Mucosa of descending colon (tissue), 3 donors: ENCODE measurements at regions not wholly inside any gene's neighbourhood (a gene's known extent, or its start where the extent isn't known, plus 50 kb on each side); places are given as distances from the start of the nearest gene placed in this dataset.

ENCODE experiments used
- ATAC-seq: fragments of 200-7000 bp; cut with Tn5 transposase; one replicate; pipeline ENCODE4 v1.9.1; 2020; ENCODE audit warnings: mild to moderate bottlenecking, moderate library complexity
- DNase-seq, 3 donors: peaks; one replicate each; pipeline ENCODE4 v3.0.0-alpha.2; 2020
- H3K36me3 ChIP-seq: fragments of 200-600 bp; one replicate; pipeline ENCODE4 v1.8.0; 2021; ENCODE audit warnings: low read depth, mild to moderate bottlenecking
- H3K4me1 ChIP-seq: fragments of 200-600 bp; one replicate; pipeline ENCODE4 v1.8.0; 2021; ENCODE audit warnings: low read depth, mild to moderate bottlenecking
- H3K4me3 ChIP-seq: fragments of 200-600 bp; one replicate; pipeline ENCODE4 v1.8.0; 2021; ENCODE audit warnings: mild to moderate bottlenecking
- H3K9me3 ChIP-seq: fragments of 200-600 bp; one replicate; pipeline ENCODE4 v1.8.0; 2021; ENCODE audit warnings: mild to moderate bottlenecking
- intact Hi-C, 2 donors: fragments of 100-400 bp; cut with DNase I in 1 of 2; cut with micrococcal nuclease in 1 of 2; formaldehyde crosslinking; loops; one replicate each; pipeline versions ENCODE4 v1.11.0 to v1.11.1; 2022; cut with DNase I, micrococcal nuclease
- TF ChIP-seq, protein P1 (sequence below): fragments of 200-600 bp; IDR thresholded peaks from one replicate; pipeline ENCODE4 v1.8.0; 2022; ENCODE audit warnings: antibody characterized with exemption, mild to moderate bottlenecking
- donor health status: DM: no; HTN: no; CAD: no; lungs with moderate emphysema.
- donor health status: DM: no; HTN: no; CAD: no.
- donor health status: DM: no; HTN: yes; CAD: no.

GRCh38 chr11:45507916-45508315, 157.5 kb downstream of the CHST1 start:
- intact Hi-C loops: no loop called here
- TF ChIP-seq, protein P1, sequence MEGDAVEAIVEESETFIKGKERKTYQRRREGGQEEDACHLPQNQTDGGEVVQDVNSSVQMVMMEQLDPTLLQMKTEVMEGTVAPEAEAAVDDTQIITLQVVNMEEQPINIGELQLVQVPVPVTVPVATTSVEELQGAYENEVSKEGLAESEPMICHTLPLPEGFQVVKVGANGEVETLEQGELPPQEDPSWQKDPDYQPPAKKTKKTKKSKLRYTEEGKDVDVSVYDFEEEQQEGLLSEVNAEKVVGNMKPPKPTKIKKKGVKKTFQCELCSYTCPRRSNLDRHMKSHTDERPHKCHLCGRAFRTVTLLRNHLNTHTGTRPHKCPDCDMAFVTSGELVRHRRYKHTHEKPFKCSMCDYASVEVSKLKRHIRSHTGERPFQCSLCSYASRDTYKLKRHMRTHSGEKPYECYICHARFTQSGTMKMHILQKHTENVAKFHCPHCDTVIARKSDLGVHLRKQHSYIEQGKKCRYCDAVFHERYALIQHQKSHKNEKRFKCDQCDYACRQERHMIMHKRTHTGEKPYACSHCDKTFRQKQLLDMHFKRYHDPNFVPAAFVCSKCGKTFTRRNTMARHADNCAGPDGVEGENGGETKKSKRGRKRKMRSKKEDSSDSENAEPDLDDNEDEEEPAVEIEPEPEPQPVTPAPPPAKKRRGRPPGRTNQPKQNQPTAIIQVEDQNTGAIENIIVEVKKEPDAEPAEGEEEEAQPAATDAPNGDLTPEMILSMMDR: no peak
- H3K9me3 ChIP-seq: no peaks in the 10 kb centered on the region
- no peak for ATAC-seq
- no peaks in the 10 kb centered on the region for H3K36me3 ChIP-seq
- no peaks in the 10 kb centered on the region for H3K4me1 ChIP-seq
- H3K4me3 ChIP-seq: no peak overlapping the region
- DNase-seq: no peak

DNA sequence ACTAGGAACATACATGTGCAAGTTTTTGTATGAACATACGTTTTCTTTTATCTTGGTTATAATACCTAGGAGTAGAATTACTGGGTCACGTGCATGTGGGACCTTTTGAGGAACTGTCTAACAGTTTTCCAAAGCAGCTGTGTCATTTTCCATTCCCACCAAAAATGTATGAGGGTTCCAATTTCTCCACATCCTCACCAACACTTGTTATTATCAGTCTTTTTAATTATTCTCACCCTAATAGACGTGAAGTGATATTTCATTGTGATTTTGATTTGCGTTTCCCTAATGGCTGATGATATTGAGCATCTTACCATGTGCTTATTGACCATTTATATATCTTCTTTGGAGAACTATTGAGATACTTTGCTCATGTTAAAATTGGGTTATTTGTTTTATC, 162.1 kb downstream of the CHST1 start:
- Histone ChIP-seq H3K9me3 (no peaks in the 10 kb centered on the region), H3K4me3 (no peak overlapping the region), H3K36me3 (no peaks in the 10 kb centered on the region), H3K4me1 (no peaks in the 10 kb centered on the region)
- intact Hi-C loops: no loop called here
- ATAC-seq: no peak
- no peak for DNase-seq
- TF ChIP-seq, protein P1: no peak

DNA sequence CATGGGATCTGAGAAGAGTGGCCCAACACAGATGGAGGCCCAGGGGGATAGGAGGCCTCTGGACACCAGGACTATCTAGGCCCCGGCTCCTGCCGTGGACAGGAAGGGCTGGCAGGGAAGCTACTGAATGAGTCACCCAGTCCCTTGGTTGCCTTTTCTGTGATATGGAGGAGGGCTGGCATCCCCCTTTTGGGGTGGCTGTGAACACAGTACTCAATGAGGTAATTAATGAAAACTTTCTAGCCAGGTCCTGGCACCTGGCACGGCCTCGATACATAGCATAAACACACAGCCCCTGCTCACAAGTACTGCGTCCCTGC, 163.2 kb downstream of the CHST1 start:
- H3K4me1 ChIP-seq: no peaks in the 10 kb centered on the region
- no peak for ATAC-seq
- intact Hi-C loops: no loop called here

DNA sequence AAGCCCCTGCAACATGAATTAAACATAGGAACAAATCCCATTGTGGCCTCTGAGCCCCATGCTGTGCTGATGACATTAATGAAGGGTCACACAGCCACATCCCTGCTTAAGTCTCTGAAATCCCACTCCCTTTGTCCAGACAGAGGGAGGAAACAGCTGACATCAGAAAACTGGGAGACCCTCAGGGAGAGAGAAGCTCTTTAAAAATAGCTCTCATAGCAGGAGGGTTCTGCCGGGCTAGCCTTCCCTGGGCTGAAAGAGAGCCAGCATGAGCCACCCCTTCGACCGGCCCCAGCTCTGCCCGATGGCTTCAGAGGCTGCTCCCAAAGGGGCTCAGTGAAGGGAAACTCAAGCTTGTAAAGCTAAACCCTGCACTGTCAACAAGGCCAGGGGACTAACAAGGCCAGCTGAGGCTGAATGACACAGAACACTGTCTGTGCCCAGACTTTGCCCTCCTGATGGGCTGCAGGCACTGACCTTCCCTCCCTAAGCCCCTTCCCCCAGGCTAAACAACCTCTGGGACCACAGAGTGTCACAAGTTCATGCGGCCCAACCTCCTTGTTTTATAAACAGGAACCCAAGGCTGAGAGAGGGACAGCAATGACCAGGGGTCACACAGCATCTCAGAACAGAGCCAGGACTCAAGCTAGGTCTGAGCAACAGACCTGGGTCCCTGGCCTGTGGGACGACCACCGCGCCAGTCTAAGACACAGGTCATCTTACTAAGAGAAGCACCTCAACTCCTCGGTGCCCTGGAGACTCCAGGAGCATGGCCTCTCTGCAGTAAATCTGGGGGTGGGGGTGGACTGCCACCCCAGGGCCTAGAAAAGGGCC, 163.8 kb downstream of the CHST1 start:
- intact Hi-C loops: no loop called here

More for the DNA sequence above, 163.2 kb downstream of the CHST1 start:
- no peak for DNase-seq
- H3K4me3 ChIP-seq: no peak overlapping the region
- no peaks in the 10 kb centered on the region for H3K36me3 ChIP-seq
- H3K9me3 ChIP-seq: no peaks in the 10 kb centered on the region
- TF ChIP-seq, protein P1: no peak

DNA sequence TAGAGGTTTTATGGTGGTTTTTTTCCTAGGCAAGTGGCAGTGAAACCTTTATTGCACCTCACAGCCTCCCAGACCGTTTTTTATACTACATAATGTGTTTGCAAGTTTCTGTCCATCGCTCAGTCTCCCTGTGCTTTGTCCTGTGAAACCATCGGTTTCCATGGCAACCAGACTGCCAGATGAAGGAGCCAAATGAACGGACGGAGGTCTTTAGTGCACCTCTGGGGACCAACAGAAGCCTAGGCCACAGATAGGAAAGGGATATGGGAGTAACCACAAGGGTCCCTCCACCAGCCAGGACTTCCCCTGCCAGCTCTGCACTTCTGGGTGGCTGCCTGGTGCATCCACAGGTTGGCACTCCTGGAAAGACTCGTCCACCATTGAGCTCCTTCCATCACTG, 165.0 kb downstream of the CHST1 start:
- DNase-seq: no peak
- no peaks in the 10 kb centered on the region for H3K36me3 ChIP-seq
- TF ChIP-seq, protein P1: no peak
- ATAC-seq: no peak
- H3K4me1 ChIP-seq: no peaks in the 10 kb centered on the region
- intact Hi-C loops: no loop called here
- no peak overlapping the region for H3K4me3 ChIP-seq
- no peaks in the 10 kb centered on the region for H3K9me3 ChIP-seq

More for the DNA sequence above, 163.8 kb downstream of the CHST1 start:
- no peaks in the 10 kb centered on the region for H3K4me1 ChIP-seq
- H3K36me3 ChIP-seq: no peaks in the 10 kb centered on the region
- H3K9me3 ChIP-seq: no peaks in the 10 kb centered on the region
- ATAC-seq (no peak), DNase-seq (no peak)
- no peak overlapping the region for H3K4me3 ChIP-seq
- TF ChIP-seq, protein P1: no peak
